Fibroblast of villous mesenchyme (primary cell): ENCODE measurements at regions not wholly inside any gene's neighbourhood (a gene's known extent, or its start where the extent isn't known, plus 50 kb on each side); places are given as distances from the start of the nearest gene placed in this dataset.

Experiments
- DNase-seq: peaks from one replicate; pipeline ENCODE4 v3.0.0-alpha.2; 2010; ENCODE audit warnings: low read depth
- H3K4me3 ChIP-seq: 2 replicates; pipeline ENCODE4 v1.5.1; 2011; ENCODE audit warnings: low read depth, mild to moderate bottlenecking, low read length
- CTCF ChIP-seq: IDR thresholded peaks from 2 replicates; pipeline ENCODE4 v1.5.1; 2012; ENCODE audit warnings: low read depth, mild to moderate bottlenecking, low read length; ENCODE audit not compliant: insufficient read depth

GRCh38 chr10:21180604-21181003, 283.5 kb upstream of the NEBL start:
- no peak for DNase-seq
- no peak for TF ChIP-seq CTCF
- H3K4me3 ChIP-seq = no peak overlapping the region

- no peak overlapping the region for H3K4me3 ChIP-seq
- DNase-seq = no peak
- TF ChIP-seq CTCF = no peak
Observed at GRCh38 chr10:21176934-21177480, 279.9 kb upstream of the NEBL start.

- H3K4me3 ChIP-seq = no peak overlapping the region
- DNase-seq = no peak
- no peak for TF ChIP-seq CTCF
Observed at GRCh38 chr10:21175797-21176196, 278.7 kb upstream of the NEBL start.

- DNase-seq = no peak
- TF ChIP-seq CTCF = no peak
- no peak overlapping the region for H3K4me3 ChIP-seq
Observed at GRCh38 chr10:21174715-21175495, 277.8 kb upstream of the NEBL start.

GRCh38 chr10:21173802-21174714, 276.9 kb upstream of the NEBL start:
- TF ChIP-seq CTCF = no peak
- DNase-seq = no peak
- peak overlapping the region; percentile 13 for H3K4me3 ChIP-seq

- TF ChIP-seq CTCF = no peak
- no peak overlapping the region for H3K4me3 ChIP-seq
- DNase-seq = peak; percentile 3
Observed at GRCh38 chr10:21172930-21173801, 276.1 kb upstream of the NEBL start.
